ENCODE measurements at regions not wholly inside any gene's neighbourhood (a gene's known extent, or its start where the extent isn't known, plus 50 kb on each side); places are given as distances from the start of the nearest gene placed in this dataset.

DNA sequence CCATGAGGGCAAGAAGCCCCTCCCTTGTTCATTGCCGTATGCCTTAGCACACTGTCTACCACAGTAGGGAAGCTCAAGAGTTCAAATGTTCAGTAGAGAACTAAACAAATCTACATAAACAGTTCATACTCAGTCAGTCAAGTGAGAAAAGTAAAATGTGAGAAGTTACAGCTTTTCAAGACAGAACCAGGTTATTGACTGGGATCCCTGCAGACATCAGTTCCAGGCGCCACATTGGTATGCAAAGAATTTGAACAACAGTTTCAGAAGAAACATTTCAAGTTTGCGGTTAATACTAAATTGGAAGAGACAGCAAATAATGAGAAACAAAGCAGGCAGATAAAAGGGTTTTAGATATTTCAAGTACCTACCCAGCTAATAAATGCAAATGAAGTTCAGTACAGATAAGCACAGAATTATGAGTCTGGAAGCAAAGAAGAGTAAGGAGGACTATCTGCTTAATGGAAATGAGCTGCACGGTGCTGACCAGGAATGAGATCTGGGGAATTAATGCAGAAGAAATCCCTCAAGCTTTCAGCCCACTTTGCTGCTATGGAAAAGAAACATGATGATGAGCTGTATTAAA, 246.2 kb downstream of the HACE1 start:
- TF ChIP-seq MAX (IDR thresholded peaks at IDR 0.05; ENCODE audit: insufficient read depth, insufficient read length) (no peak), JUN (IDR thresholded peaks at IDR 0.05; ENCODE audit: borderline replicate concordance, insufficient read depth, insufficient read length, low read depth) (no peak), MYC (IDR thresholded peaks at IDR 0.05; ENCODE audit: low read depth, low read length) (no peak), FOS (IDR thresholded peaks at IDR 0.05; ENCODE audit: borderline replicate concordance, insufficient read depth, low read length) (no peak), EZH2 (IDR thresholded peaks at IDR 0.05; ENCODE audit: borderline replicate concordance, low read depth, low read length, severe bottlenecking) (no peak), POLR2AphosphoS5 (IDR thresholded peaks at IDR 0.05; ENCODE audit: insufficient read depth, low read depth, low read length) (no peak)
- TF ChIP-seq, protein P1, sequence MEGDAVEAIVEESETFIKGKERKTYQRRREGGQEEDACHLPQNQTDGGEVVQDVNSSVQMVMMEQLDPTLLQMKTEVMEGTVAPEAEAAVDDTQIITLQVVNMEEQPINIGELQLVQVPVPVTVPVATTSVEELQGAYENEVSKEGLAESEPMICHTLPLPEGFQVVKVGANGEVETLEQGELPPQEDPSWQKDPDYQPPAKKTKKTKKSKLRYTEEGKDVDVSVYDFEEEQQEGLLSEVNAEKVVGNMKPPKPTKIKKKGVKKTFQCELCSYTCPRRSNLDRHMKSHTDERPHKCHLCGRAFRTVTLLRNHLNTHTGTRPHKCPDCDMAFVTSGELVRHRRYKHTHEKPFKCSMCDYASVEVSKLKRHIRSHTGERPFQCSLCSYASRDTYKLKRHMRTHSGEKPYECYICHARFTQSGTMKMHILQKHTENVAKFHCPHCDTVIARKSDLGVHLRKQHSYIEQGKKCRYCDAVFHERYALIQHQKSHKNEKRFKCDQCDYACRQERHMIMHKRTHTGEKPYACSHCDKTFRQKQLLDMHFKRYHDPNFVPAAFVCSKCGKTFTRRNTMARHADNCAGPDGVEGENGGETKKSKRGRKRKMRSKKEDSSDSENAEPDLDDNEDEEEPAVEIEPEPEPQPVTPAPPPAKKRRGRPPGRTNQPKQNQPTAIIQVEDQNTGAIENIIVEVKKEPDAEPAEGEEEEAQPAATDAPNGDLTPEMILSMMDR (IDR thresholded peaks at IDR 0.05; ENCODE audit: extremely low read depth in 1 of 2, insufficient read depth in 1 of 2, low read depth in 1 of 2, low read length in 2 of 2), result no peak
- H3K79me2 ChIP-seq (ENCODE audit: control insufficient read depth, insufficient read depth, low read length), result no peaks in the 10 kb centered on the region
- no peaks in the 10 kb centered on the region for H3K27me3 ChIP-seq (ENCODE audit: control insufficient read depth in 2 of 2, insufficient read depth in 2 of 2, low read length in 2 of 2)
- H4K20me1 ChIP-seq (replicated peaks; ENCODE audit: control insufficient read depth, extremely low read depth, insufficient read depth, low read length), result no peaks in the 10 kb centered on the region
- no peaks in the 10 kb centered on the region for H3K9me1 ChIP-seq (replicated peaks; ENCODE audit: control insufficient read depth, extremely low read depth, insufficient read depth, low read length)
- no peak overlapping the region for H2AFZ ChIP-seq (ENCODE audit: low read depth, low read length)
- H3K27ac ChIP-seq (ENCODE audit: insufficient read depth, low read depth, low read length), result no peak overlapping the region
- ChIA-PET POLR2A (no interaction called here), CTCF (interaction anchor here (0.9 to 1.4 kb wide), 3 partner anchors 10 to 25 kb away, joined by 3 read pairs; no protein-coding TSS in a partner anchor)
- dilution Hi-C loops (cut with MboI; ENCODE audit: extremely low pct_ligation_motif_present, low sequenced_read_pairs) (no loop called here), intact Hi-C loops (cut with micrococcal nuclease) (no loop called here)
- H3K36me3 ChIP-seq (ENCODE audit: control insufficient read depth in 2 of 2, extremely low read depth in 1 of 2, insufficient read depth in 2 of 2, low read length in 2 of 2), result no peaks in the 10 kb centered on the region
- H3K9ac ChIP-seq (replicated peaks; ENCODE audit: extremely low read depth, insufficient read depth, low read length), result no peak overlapping the region
- no peak overlapping the region for H3K4me3 ChIP-seq (replicated peaks in 1 of 3; ENCODE audit: insufficient read depth in 1 of 3, low read depth in 1 of 3, low read length in 3 of 3)
- no peaks in the 10 kb centered on the region for H3K9me3 ChIP-seq (replicated peaks; ENCODE audit: control insufficient read depth, insufficient read depth, low read length)
- no peaks in the 10 kb centered on the region for H3K4me1 ChIP-seq (ENCODE audit: control insufficient read depth, extremely low read depth, insufficient read depth, low read length)
- no peak overlapping the region for H3K4me2 ChIP-seq (ENCODE audit: insufficient read depth, low read length)
- DNase-seq (ENCODE audit: low read depth, low spot score) (no peak), FAIRE-seq (no peak)
- no TSS peak for BruUV-seq (replicated peaks)

All from endothelial cell of umbilical vein (primary cell).